Caco-2 (cell line): ENCODE measurements at regions not wholly inside any gene's neighbourhood (a gene's known extent, or its start where the extent isn't known, plus 50 kb on each side); places are given as distances from the start of the nearest gene placed in this dataset.

Experiments used
- BruUV-seq: library from RNA; stranded (reverse); fragments of 400-500 nt; replicated peaks from 2 replicates; lab custom pipeline; 2021; lab: Mats Ljungman, UMichigan
- CTCF ChIA-PET: fragments of 300-600 bp; sonication (Branson Sonifier 250); formaldehyde crosslinking; loops from one replicate; lab custom pipeline; 2022; ENCODE audit warnings: antibody characterized with exemption; lab: Charles Lee
- POLR2A ChIA-PET: fragments of 300-600 bp; sonication (Branson Sonifier 250); formaldehyde crosslinking; loops from one replicate; lab custom pipeline; 2022; ENCODE audit warnings: antibody characterized with exemption; lab: Charles Lee
- DNase-seq, 2 experiments: peaks; one replicate each; pipeline versions ENCODE4 v3.0.0 to v3.0.0-alpha.2; 2020 to 2022
- H3K27me3 ChIP-seq: replicated peaks from 2 replicates; pipeline ENCODE4 v1.6.0; 2011; ENCODE audit warnings: low read length; ENCODE audit not compliant: control insufficient read depth, insufficient read depth
- H3K36me3 ChIP-seq: 2 replicates; pipeline ENCODE4 v1.5.1; 2011; ENCODE audit warnings: low read length; ENCODE audit not compliant: control insufficient read depth, insufficient read depth
- H3K4me1 ChIP-seq: fragments of 250-450 bp; sonication (Bioruptor Pico); 2 replicates; pipeline ENCODE4 v1.5.1; 2020; ENCODE audit warnings: mild to moderate bottlenecking
- H3K4me3 ChIP-seq: 2 replicates; pipeline ENCODE4 v1.5.1; 2011; ENCODE audit warnings: low read depth, mild to moderate bottlenecking, control low read depth, low read length
- H3K9me3 ChIP-seq: fragments of 250-450 bp; sonication (Bioruptor Pico); 2 replicates; pipeline ENCODE4 v1.5.1; 2020; ENCODE audit warnings: mild to moderate bottlenecking, moderate library complexity
- H3K27ac Mint-ChIP-seq: one replicate; pipeline ENCODE4 v1.8.0; 2022; ENCODE audit warnings: mixed read lengths; ENCODE audit not compliant: unreplicated experiment
- H3K27me3 Mint-ChIP-seq: one replicate; pipeline ENCODE4 v1.8.0; 2022; ENCODE audit warnings: mixed read lengths; ENCODE audit not compliant: insufficient read depth, unreplicated experiment
- H3K36me3 Mint-ChIP-seq: one replicate; pipeline ENCODE4 v1.8.0; 2022; ENCODE audit warnings: mild to moderate bottlenecking, mixed read lengths; ENCODE audit not compliant: insufficient read depth, unreplicated experiment
- H3K4me1 Mint-ChIP-seq: one replicate; pipeline ENCODE4 v1.8.0; 2022; ENCODE audit warnings: low read depth, mixed read lengths; ENCODE audit not compliant: unreplicated experiment
- H3K4me3 Mint-ChIP-seq: one replicate; pipeline ENCODE4 v1.8.0; 2022; ENCODE audit warnings: mild to moderate bottlenecking, moderate library complexity, mixed read lengths; ENCODE audit not compliant: unreplicated experiment
- H3K9me3 Mint-ChIP-seq: one replicate; pipeline ENCODE4 v1.8.0; 2022; ENCODE audit warnings: mixed read lengths; ENCODE audit not compliant: unreplicated experiment
- intact Hi-C: fragments of 100-400 bp; cut with micrococcal nuclease; formaldehyde crosslinking; loops from one replicate; pipeline ENCODE4 v1.10.0; 2022; ENCODE audit not compliant: unreplicated experiment
- TF ChIP-seq, protein P1 (sequence below), 2 experiments: fragments of 200-600 bp in 1 of 2; IDR thresholded peaks; 1 replicate in 1 of 2; 2 replicates in 1 of 2; pipeline versions ENCODE4 v1.5.1 to v1.8.0; 2011 to 2022; ENCODE audit warnings: antibody characterized with exemption in 1 of 2, control low read depth in 1 of 2, inconsistent platforms in 1 of 2, low read depth in 1 of 2, low read length in 1 of 2, mild to moderate bottlenecking in 1 of 2, moderate library complexity in 1 of 2; ENCODE audit not compliant: insufficient read depth in 1 of 2, severe bottlenecking in 1 of 2, unreplicated experiment in 1 of 2

DNA sequence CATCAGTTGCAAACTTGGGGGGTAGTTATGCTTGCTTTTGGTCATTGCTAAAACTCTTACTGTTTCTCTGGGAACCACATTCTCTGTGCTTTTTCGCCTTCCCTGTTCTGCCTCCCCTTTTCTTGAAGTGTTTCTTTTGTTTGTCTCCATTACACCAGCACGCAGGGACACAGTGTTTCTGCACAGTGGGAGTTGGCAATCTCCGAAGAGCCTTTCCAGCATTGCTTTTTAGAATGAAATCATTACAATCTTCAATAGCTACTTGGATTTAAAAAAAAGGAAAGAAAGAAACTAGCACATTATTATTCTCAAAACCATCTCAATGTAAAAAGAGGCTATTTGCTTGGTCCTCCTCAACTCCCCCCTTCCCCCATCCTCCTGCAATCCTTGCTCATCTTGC is 536.7 kb upstream of the MMS22L start:
- Histone ChIP-seq H3K9me3 (no peaks in the 10 kb centered on the region; the same call in 1 of the 2 replicates), H3K4me1 (no peaks in the 10 kb centered on the region), H3K27me3 (no peaks in the 10 kb centered on the region), H3K36me3 (no peaks in the 10 kb centered on the region), H3K4me3 (no peak overlapping the region)
- Mint-ChIP-seq H3K27me3 (peaks cover 14% of the 10 kb centered on the region), H3K27ac (no peak overlapping the region), H3K9me3 (no peaks in the 10 kb centered on the region), H3K4me3 (no peak overlapping the region), H3K36me3 (no peaks in the 10 kb centered on the region), H3K4me1 (no peaks in the 10 kb centered on the region)
- ChIA-PET POLR2A (no interaction called here), CTCF (no interaction called here)
- BruUV-seq: no TSS peak
- intact Hi-C loops: no loop called here
- TF ChIP-seq, protein P1, sequence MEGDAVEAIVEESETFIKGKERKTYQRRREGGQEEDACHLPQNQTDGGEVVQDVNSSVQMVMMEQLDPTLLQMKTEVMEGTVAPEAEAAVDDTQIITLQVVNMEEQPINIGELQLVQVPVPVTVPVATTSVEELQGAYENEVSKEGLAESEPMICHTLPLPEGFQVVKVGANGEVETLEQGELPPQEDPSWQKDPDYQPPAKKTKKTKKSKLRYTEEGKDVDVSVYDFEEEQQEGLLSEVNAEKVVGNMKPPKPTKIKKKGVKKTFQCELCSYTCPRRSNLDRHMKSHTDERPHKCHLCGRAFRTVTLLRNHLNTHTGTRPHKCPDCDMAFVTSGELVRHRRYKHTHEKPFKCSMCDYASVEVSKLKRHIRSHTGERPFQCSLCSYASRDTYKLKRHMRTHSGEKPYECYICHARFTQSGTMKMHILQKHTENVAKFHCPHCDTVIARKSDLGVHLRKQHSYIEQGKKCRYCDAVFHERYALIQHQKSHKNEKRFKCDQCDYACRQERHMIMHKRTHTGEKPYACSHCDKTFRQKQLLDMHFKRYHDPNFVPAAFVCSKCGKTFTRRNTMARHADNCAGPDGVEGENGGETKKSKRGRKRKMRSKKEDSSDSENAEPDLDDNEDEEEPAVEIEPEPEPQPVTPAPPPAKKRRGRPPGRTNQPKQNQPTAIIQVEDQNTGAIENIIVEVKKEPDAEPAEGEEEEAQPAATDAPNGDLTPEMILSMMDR (IDR thresholded peaks at IDR 0.05; ENCODE audit: insufficient read depth in 1 of 2, low read depth in 1 of 2, low read length in 1 of 2, severe bottlenecking in 1 of 2, unreplicated experiment in 1 of 2): no peak
- DNase-seq: no peak

DNA sequence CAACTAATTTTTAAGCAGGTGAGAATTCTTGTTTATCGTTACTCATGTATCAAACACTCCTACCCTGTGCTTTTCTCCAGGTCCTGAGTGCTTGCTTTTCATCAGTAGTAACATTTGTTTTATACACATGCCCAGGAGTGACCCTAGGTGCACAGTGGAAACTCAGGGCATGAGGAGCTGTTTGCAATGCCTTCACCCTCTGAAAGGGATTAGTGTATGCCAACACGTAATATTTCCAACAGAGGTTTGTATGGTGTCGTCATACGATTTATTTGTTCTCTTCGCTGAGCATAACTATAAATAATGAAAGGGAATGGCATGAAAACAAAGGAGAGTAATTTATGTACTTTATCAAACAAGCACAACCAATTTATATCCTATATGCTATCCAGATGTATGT is 537.4 kb upstream of the MMS22L start:
- ChIA-PET CTCF (no interaction called here), POLR2A (no interaction called here)
- TF ChIP-seq, protein P1 (IDR thresholded peaks at IDR 0.05; ENCODE audit: insufficient read depth in 1 of 2, low read depth in 1 of 2, low read length in 1 of 2, severe bottlenecking in 1 of 2, unreplicated experiment in 1 of 2): no peak
- no peak overlapping the region for H3K4me3 ChIP-seq
- no peaks in the 10 kb centered on the region for H3K36me3 Mint-ChIP-seq
- H3K27me3 ChIP-seq: no peaks in the 10 kb centered on the region
- no peak for DNase-seq
- H3K27me3 Mint-ChIP-seq: peaks cover 14% of the 10 kb centered on the region
- BruUV-seq: no TSS peak
- no peaks in the 10 kb centered on the region for H3K4me1 ChIP-seq
- H3K4me3 Mint-ChIP-seq: no peak overlapping the region
- H3K36me3 ChIP-seq: no peaks in the 10 kb centered on the region
- H3K27ac Mint-ChIP-seq: no peak overlapping the region
- no peaks in the 10 kb centered on the region for H3K4me1 Mint-ChIP-seq
- H3K9me3 ChIP-seq: no peaks in the 10 kb centered on the region; the same call in 1 of the 2 replicates
- intact Hi-C loops: no loop called here
- no peaks in the 10 kb centered on the region for H3K9me3 Mint-ChIP-seq

GRCh38 chr6:97822632-97823031 is 539.6 kb upstream of the MMS22L start:
- TF ChIP-seq, protein P1 (IDR thresholded peaks at IDR 0.05; ENCODE audit: insufficient read depth in 1 of 2, low read depth in 1 of 2, low read length in 1 of 2, severe bottlenecking in 1 of 2, unreplicated experiment in 1 of 2): no peak
- no peaks in the 10 kb centered on the region; the same call in 1 of the 2 replicates for H3K9me3 ChIP-seq
- Mint-ChIP-seq H3K27me3 (peaks cover 14% of the 10 kb centered on the region), H3K9me3 (no peaks in the 10 kb centered on the region), H3K27ac (no peak overlapping the region), H3K4me1 (no peaks in the 10 kb centered on the region), H3K4me3 (no peak overlapping the region), H3K36me3 (no peaks in the 10 kb centered on the region)
- no peaks in the 10 kb centered on the region for H3K4me1 ChIP-seq
- DNase-seq: no peak
- no peaks in the 10 kb centered on the region for H3K27me3 ChIP-seq
- ChIA-PET CTCF (no interaction called here), POLR2A (no interaction called here)
- BruUV-seq: no TSS peak
- H3K4me3 ChIP-seq: no peak overlapping the region
- intact Hi-C loops: no loop called here
- H3K36me3 ChIP-seq: no peaks in the 10 kb centered on the region
